NCI-H1436 (cell line): ENCODE measurements at regions not wholly inside any gene's neighbourhood (a gene's known extent, or its start where the extent isn't known, plus 50 kb on each side); places are given as distances from the start of the nearest gene placed in this dataset.
"Not testable (repeated sequence)": the region's sequence is repeated elsewhere in the genome, so short reads cannot be mapped to it uniquely, and the experiment has no call there.

Experiments
- DNase-seq: peaks from one replicate; lab custom pipeline; 2025; lab: John Stamatoyannopoulos, UW

GRCh38 chr2:53356291-53356905, 411.2 kb upstream of the CHAC2 start:
- no peak for DNase-seq

GRCh38 chr2:53353135-53354114, 414.2 kb upstream of the CHAC2 start:
- no peak for DNase-seq

GRCh38 chr2:53347269-53347668, 420.3 kb upstream of the CHAC2 start:
- no peak for DNase-seq

- no peak for DNase-seq
These were observed 425.4 kb upstream of the CHAC2 start for GRCh38 chr2:53342248-53342647.

- no peak for DNase-seq
These were observed 433.0 kb upstream of the CHAC2 start for GRCh38 chr2:53334610-53335009.

GRCh38 chr2:53331667-53332066, 435.9 kb upstream of the CHAC2 start:
- DNase-seq, result no peak

GRCh38 chr2:53317861-53318260, 449.7 kb upstream of the CHAC2 start:
- no peak for DNase-seq

GRCh38 chr2:53315149-53315548, 452.5 kb upstream of the CHAC2 start:
- no peak for DNase-seq

- DNase-seq, result no peak
These were observed 452.9 kb upstream of the CHAC2 start for GRCh38 chr2:53314718-53315117.

- DNase-seq, result not testable (repeated sequence)
These were observed 454.0 kb upstream of the CHAC2 start for GRCh38 chr2:53313644-53314043.

DNA sequence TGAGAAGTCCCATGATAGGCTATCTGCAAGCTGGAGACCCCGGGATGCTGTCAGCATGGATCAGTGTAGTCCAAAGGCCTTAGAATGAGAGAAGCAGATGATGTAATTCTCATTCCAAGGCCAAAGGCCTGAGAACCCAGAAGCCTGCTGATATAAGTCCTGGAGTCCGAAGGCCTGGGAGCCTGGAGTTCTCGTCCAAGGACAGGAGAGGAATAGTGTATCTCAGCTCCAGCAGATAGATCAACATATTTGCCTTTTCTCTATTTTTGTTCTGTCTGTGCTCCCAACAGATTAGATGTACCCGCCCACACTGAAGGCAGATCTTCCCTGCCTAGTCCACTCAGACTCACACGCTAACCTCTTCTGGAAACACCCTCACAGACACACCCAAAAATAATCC, 454.9 kb upstream of the CHAC2 start:
- DNase-seq, result no peak

DNA sequence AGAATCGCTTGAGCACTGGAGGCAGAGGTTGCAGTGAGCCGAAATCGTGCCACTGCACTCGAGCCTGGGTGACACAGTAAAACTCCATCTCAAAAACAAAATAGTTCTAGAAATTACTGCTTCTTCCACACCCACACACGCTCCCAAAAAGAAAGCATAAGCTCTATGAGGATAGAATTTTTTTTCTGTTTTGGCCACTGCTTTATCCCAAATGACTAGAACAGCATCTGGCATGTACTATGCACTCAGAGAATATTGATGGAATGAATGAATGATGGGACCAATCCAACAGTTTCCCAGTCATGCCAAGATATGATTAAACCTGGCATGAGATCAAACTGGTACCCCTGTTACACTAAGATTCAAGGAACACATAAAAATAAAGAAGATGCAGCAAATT, 455.4 kb upstream of the CHAC2 start:
- DNase-seq, result no peak

DNA sequence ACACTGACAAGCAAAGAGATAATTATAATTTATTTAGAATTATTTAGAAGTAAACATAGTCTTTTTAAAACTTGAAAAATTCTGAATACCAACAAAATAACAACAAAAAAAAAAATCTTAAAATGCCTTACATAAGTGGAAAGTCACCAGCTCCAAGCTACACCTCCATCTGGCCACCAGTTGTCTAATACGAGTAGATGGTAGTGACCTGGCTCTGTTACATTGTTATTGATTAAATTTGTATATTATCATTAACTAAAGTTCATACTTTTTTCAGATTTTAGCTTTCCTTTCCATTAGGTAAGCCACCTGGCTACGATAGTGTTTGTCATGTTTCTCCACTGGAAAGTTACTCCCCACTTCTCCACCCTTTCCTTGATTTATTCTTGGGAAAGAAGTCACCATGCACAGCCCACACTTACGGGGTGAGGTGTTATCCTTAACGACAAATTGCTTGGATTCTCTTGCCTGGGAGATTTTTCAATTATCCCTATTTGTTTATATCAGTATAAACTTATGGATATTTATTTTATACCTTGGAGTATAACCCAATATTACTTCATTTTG, 464.5 kb upstream of the CHAC2 start:
- DNase-seq, result no peak

DNA sequence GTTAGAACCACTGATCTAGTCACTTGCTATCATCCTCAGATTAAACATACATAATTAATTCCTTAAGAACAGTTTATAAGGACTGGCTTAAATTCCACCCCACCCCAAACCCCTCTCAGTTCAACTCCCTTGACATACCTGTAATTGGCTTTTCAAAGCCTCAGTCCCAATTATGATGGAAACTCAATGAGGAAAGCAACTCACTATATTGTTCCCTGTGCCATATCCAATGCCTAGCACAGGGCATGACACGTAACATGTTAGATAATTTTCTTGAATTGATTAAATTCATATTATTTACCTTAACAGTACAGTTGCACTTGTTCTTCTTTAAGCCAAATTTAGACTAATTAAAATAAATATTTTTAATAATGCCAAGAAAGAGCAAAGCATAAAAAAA, 465.1 kb upstream of the CHAC2 start:
- no peak for DNase-seq

- DNase-seq, result no peak
These were observed 478.1 kb upstream of the CHAC2 start for GRCh38 chr2:53289309-53290006.

DNA sequence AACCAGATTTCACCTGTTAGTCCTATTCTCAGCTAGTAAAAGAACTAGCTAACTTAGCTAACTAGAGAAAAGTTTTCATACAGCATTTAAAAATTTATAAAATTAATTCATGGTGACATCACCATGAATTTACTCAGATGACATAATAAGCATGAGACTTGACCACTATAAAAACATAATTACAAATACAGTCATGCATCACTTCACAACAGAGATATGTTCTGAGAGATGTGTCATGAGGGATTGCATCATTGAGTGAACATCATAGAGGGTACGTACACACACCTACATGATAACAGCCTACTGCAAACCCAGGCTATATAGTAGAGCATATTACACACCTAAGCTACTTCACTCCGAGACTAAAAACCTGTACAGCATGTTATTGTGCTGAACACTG, 481.3 kb upstream of the CHAC2 start:
- no peak for DNase-seq

GRCh38 chr2:53275743-53276142, 491.9 kb upstream of the CHAC2 start:
- no peak for DNase-seq

DNA sequence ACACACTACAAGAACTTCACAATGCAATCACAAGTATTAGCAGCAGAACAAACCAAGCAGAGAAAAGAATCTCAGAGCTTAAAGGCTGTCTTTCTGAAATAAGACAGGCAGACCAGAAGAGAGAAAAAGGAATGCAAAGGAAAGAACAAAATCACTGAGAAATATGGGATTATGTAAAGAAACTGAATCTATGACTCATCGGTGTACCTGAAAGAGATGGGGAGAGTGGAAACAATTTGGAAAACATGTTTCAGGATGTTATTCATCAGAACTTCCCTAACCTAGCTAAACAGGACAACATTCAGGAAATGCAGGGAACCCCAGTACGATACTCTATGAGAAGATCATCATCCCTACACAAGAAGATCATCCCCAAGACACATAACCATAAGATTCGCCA, 499.0 kb upstream of the CHAC2 start:
- no peak for DNase-seq

DNA sequence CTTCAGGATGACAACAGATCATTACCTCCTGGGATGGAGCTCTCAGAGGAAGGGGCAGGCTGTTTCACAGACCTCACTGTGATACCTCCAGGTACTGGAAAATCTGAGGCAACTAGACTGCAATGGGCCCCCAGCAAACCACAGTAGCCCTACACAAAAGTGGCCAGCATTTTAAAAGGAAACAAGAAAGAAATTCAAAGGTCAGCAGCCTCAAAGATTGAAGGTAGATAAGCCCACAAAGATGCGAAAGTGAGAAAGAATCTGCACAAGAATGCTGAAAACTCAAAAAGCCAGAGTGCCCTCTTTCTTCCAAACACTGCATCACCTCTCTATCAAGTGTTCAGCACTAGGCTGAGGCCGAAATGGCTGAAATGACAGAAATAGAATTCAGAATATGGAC, 499.5 kb upstream of the CHAC2 start:
- no peak for DNase-seq

- DNase-seq, result no peak
These were observed 501.9 kb upstream of the CHAC2 start for GRCh38 chr2:53265544-53266299.

DNA sequence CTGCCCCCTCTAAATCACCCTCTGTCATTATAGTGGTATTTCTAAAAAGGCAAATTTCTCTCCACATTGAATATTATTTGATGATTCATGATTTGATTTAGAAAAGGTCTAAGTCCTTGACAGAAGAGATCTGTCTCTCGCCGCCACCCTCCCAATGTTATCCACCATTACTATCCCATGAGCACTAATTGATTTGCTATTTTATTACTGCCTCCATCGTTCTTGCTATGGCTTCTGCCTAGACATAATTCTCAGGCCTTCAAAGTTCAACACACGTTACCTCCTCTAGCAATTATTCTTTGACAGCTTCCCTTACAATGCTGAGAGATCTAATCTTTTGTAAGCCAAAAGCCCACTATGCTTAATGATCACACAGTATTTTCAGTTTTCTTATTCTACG, 507.0 kb upstream of the CHAC2 start:
- no peak for DNase-seq
